ENCODE measurements at regions not wholly inside any gene's neighbourhood (a gene's known extent, or its start where the extent isn't known, plus 50 kb on each side); places are given as distances from the start of the nearest gene placed in this dataset.

GRCh38 chr5:145220481-145220880, 614.7 kb downstream of the PRELID2 start:
- no peaks in the 10 kb centered on the region for H3K9me2 ChIP-seq (ENCODE audit: insufficient read depth)
- H4K20me1 ChIP-seq (ENCODE audit: insufficient read depth) = no peaks in the 10 kb centered on the region
- POLR2A ChIA-PET (ENCODE audit: unreplicated experiment) = interaction anchor here (0.6 kb wide), 1 partner anchor 20 kb away, joined by 4 read pairs; no protein-coding TSS in a partner anchor
- no TSS peak for BruUV-seq (replicated peaks)
- no peak overlapping the region for H3K4me3 ChIP-seq
- H3K79me2 ChIP-seq (ENCODE audit: low read depth) = no peaks in the 10 kb centered on the region
- no peak for TF ChIP-seq EZH2 (IDR thresholded peaks at IDR 0.05; ENCODE audit: low read depth)
- TF ChIP-seq CTCF (conservative IDR thresholded peaks at IDR 0.05) = no peak
- no peak overlapping the region for H3K27ac ChIP-seq
- no peaks in the 10 kb centered on the region for H3K36me3 ChIP-seq (ENCODE audit: low read depth)
- no peak overlapping the region for H2AFZ ChIP-seq
- no peaks in the 10 kb centered on the region for H3K4me1 ChIP-seq (replicated peaks; ENCODE audit: insufficient read depth)
- H3F3A ChIP-seq (ENCODE audit: insufficient read depth, low read depth) = no peaks in the 10 kb centered on the region
- no peak for DNase-seq
- no peak overlapping the region for H3K4me2 ChIP-seq
- H3K27me3 ChIP-seq (ENCODE audit: insufficient read depth, low read depth) = no peaks in the 10 kb centered on the region
- CTCF ChIA-PET = no interaction called here
- intact Hi-C loops (cut with micrococcal nuclease; ENCODE audit: unreplicated experiment) = no loop called here
- H3K9me3 ChIP-seq (ENCODE audit: insufficient read depth, low read depth) = no peaks in the 10 kb centered on the region

- Histone ChIP-seq H3K9me2 (ENCODE audit: insufficient read depth) (no peaks in the 10 kb centered on the region; the same call in 1 of the 2 replicates), H3K36me3 (ENCODE audit: low read depth) (no peaks in the 10 kb centered on the region), H2AFZ (no peak overlapping the region), H3K9me3 (ENCODE audit: insufficient read depth, low read depth) (no peaks in the 10 kb centered on the region), H3F3A (ENCODE audit: insufficient read depth, low read depth) (no peaks in the 10 kb centered on the region), H3K4me3 (no peak overlapping the region), H3K27me3 (ENCODE audit: insufficient read depth, low read depth) (no peaks in the 10 kb centered on the region), H3K79me2 (ENCODE audit: low read depth) (no peaks in the 10 kb centered on the region), H4K20me1 (ENCODE audit: insufficient read depth) (no peaks in the 10 kb centered on the region), H3K27ac (no peak overlapping the region), H3K4me2 (no peak overlapping the region), H3K4me1 (replicated peaks; ENCODE audit: insufficient read depth) (no peaks in the 10 kb centered on the region)
- TF ChIP-seq CTCF (conservative IDR thresholded peaks at IDR 0.05) = no peak
- TF ChIP-seq EZH2 (IDR thresholded peaks at IDR 0.05; ENCODE audit: low read depth) = no peak
- ChIA-PET POLR2A (ENCODE audit: unreplicated experiment) (no interaction called here), CTCF (no interaction called here)
- DNase-seq = no peak
- intact Hi-C loops (cut with micrococcal nuclease; ENCODE audit: unreplicated experiment) = no loop called here
- no TSS peak for BruUV-seq (replicated peaks)
Measured at GRCh38 chr5:145218982-145219381, 616.2 kb downstream of the PRELID2 start.

- Histone ChIP-seq H3K27ac (no peak overlapping the region), H3K9me2 (ENCODE audit: insufficient read depth) (no peaks in the 10 kb centered on the region; the same call in 1 of the 2 replicates), H3K36me3 (ENCODE audit: low read depth) (no peaks in the 10 kb centered on the region), H3K79me2 (ENCODE audit: low read depth) (no peaks in the 10 kb centered on the region), H4K20me1 (ENCODE audit: insufficient read depth) (no peaks in the 10 kb centered on the region), H3F3A (ENCODE audit: insufficient read depth, low read depth) (no peaks in the 10 kb centered on the region), H3K27me3 (ENCODE audit: insufficient read depth, low read depth) (no peaks in the 10 kb centered on the region), H2AFZ (no peak overlapping the region), H3K9me3 (ENCODE audit: insufficient read depth, low read depth) (no peaks in the 10 kb centered on the region), H3K4me3 (no peak overlapping the region), H3K4me1 (replicated peaks; ENCODE audit: insufficient read depth) (no peaks in the 10 kb centered on the region), H3K4me2 (no peak overlapping the region)
- no peak for DNase-seq
- ChIA-PET CTCF (no interaction called here), POLR2A (ENCODE audit: unreplicated experiment) (no interaction called here)
- intact Hi-C loops (cut with micrococcal nuclease; ENCODE audit: unreplicated experiment) = no loop called here
- no TSS peak for BruUV-seq (replicated peaks)
- TF ChIP-seq EZH2 (IDR thresholded peaks at IDR 0.05; ENCODE audit: low read depth) (no peak), CTCF (conservative IDR thresholded peaks at IDR 0.05) (no peak)
Measured at GRCh38 chr5:145218019-145218418, 617.1 kb downstream of the PRELID2 start.
